Activated CD8-positive, alpha-beta memory T cell treated with anti-CD3 and anti-CD28 coated beads, Interleukin-2, amount 10 ng/mL, durations not matched to agents 7 days and 5 days (primary cell): ENCODE measurements at regions not wholly inside any gene's neighbourhood (a gene's known extent, or its start where the extent isn't known, plus 50 kb on each side); places are given as distances from the start of the nearest gene placed in this dataset.

Experiments used
- ATAC-seq: fragments of 150-1000 bp; cut with Tn5 transposase; one replicate; pipeline ENCODE4 v1.10.0; 2021; ENCODE audit warnings: moderate library complexity
- CTCF ChIA-PET: fragments of 350-600 bp; sonication (Branson Sonifier 250); formaldehyde crosslinking; loops from one replicate; lab custom pipeline; 2021; ENCODE audit warnings: antibody characterized with exemption; lab: Charles Lee
- DNase-seq: peaks from one replicate; pipeline ENCODE4 v3.0.0-alpha.2; 2020
- H3K27ac Mint-ChIP-seq: one replicate; pipeline ENCODE4 v1.8.0; 2021; ENCODE audit warnings: mild to moderate bottlenecking, mixed read lengths
- H3K27me3 Mint-ChIP-seq: one replicate; pipeline ENCODE4 v1.8.0; 2021; ENCODE audit warnings: mixed read lengths
- H3K36me3 Mint-ChIP-seq: one replicate; pipeline ENCODE4 v1.8.0; 2021; ENCODE audit warnings: mild to moderate bottlenecking, mixed read lengths
- H3K4me1 Mint-ChIP-seq: one replicate; pipeline ENCODE4 v1.8.0; 2021; ENCODE audit warnings: mixed read lengths
- H3K4me3 Mint-ChIP-seq: one replicate; pipeline ENCODE4 v1.8.0; 2021; ENCODE audit warnings: mild to moderate bottlenecking, moderate library complexity, mixed read lengths
- H3K9me3 Mint-ChIP-seq: one replicate; pipeline ENCODE4 v1.8.0; 2022; ENCODE audit warnings: low read depth, mixed read lengths

DNA sequence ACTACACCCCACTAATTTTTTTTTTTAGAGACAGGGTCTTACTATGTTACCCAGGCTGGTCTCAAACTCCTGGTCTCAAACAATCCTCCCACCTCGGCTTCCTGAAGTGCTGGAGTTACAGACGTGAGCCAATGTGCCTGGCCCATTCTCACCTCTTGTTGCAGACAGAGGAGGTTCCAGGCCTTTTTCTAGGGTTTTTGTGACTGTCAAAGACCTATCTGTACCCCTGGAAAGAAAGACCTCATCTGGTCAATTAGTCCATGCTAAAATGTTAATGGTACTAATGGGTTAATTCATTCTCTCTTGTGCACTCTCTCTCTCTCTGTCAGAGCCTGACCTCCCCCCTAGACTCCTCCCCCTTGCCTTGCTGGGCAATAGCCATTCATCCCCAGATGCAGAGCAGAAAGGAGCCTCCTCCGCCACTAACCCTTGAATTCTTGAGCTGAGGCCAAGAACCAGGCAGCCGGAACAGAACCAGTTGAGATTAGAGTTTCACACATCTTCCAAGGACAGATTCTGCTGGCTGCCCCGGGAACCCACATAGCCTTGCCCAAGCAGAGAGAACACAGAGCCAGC is 209.7 kb downstream of the SKIDA1 start:
- Mint-ChIP-seq H3K27me3 (no peaks in the 10 kb centered on the region), H3K27ac (no peak overlapping the region), H3K9me3 (no peaks in the 10 kb centered on the region), H3K4me1 (no peaks in the 10 kb centered on the region), H3K36me3 (no peaks in the 10 kb centered on the region), H3K4me3 (no peak overlapping the region)
- CTCF ChIA-PET, result no interaction called here
- no peak for ATAC-seq
- DNase-seq, result no peak

DNA sequence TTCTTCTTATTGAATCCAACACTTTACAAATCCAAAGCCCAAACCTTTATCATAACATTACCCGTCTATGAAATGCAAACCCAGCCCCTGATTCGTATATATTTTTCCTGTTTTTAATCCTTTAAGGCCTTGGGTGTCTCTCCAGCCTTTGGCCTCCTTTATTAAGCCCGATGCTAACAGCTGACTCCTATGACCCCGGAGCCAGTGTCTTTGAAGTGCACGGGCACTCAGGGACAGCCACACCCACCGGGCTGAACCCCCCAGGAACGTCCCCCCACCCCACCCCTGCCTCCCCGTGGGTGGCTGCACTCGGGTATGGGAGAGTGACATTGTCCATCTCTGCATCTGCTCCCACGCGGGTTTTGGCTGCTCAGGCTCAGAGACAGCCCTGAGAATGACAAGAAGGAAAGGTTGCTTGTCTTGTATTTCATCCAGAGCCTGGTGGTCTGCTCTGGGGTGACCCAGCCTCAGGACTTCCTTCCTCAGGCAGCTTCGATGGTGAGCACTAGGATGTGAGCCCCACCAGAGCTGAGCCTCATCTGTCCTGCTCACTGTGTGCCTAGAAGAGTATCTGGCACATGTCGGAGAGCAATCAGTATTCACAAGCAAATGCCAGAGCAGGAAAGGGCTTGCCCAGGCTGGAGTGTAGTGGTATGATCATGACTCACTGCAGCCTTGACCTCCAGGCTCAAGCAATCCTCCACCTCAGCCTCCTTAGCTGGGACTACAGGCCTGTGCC is 210.4 kb downstream of the SKIDA1 start:
- Mint-ChIP-seq H3K36me3 (no peaks in the 10 kb centered on the region), H3K4me1 (no peaks in the 10 kb centered on the region), H3K4me3 (no peak overlapping the region), H3K9me3 (no peaks in the 10 kb centered on the region), H3K27me3 (no peaks in the 10 kb centered on the region), H3K27ac (no peak overlapping the region)
- CTCF ChIA-PET, result no interaction called here
- ATAC-seq, result no peak
- no peak for DNase-seq

DNA sequence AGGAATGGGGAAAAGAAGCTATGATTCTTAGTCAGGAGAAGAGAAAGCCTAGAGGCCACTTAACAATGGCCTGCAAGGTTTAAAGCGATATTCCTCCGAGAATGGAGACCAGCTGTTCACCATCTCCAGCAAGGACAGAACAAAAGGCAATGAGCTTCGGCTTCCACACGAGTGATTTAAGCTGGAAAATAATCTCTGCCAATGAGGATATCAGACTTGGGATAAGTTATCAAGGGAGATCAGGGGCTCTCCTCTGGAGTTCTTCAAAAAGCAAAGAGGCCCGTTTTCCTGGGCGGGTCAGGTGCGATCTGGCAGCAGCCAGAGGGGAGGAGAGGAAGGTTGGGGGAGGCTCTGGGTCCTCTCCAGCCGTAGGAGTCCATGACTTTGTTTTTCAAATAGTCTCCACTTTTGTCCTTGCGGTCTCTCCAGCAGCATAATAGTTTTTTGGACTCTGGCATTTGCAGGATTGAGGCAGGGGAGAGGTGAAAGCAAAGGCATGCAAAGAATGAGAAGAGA is 211.3 kb downstream of the SKIDA1 start:
- CTCF ChIA-PET, result no interaction called here
- Mint-ChIP-seq H3K27ac (no peak overlapping the region), H3K27me3 (no peaks in the 10 kb centered on the region), H3K4me1 (no peaks in the 10 kb centered on the region), H3K9me3 (no peaks in the 10 kb centered on the region), H3K36me3 (no peaks in the 10 kb centered on the region), H3K4me3 (no peak overlapping the region)
- ATAC-seq (no peak), DNase-seq (no peak)

GRCh38 chr10:21313691-21314090 is 211.8 kb downstream of the SKIDA1 start:
- DNase-seq (no peak), ATAC-seq (no peak)
- Mint-ChIP-seq H3K36me3 (no peaks in the 10 kb centered on the region), H3K27me3 (no peaks in the 10 kb centered on the region), H3K4me1 (no peaks in the 10 kb centered on the region), H3K27ac (no peak overlapping the region), H3K4me3 (no peak overlapping the region), H3K9me3 (no peaks in the 10 kb centered on the region)
- CTCF ChIA-PET, result no interaction called here

GRCh38 chr10:21311426-21311825 is 214.1 kb downstream of the SKIDA1 start:
- no peaks in the 10 kb centered on the region for H3K27me3 Mint-ChIP-seq
- H3K9me3 Mint-ChIP-seq, result no peaks in the 10 kb centered on the region
- CTCF ChIA-PET, result no interaction called here
- ATAC-seq (no peak), DNase-seq (no peak)
- no peaks in the 10 kb centered on the region for H3K4me1 Mint-ChIP-seq
- H3K36me3 Mint-ChIP-seq, result no peaks in the 10 kb centered on the region
- H3K27ac Mint-ChIP-seq, result no peak overlapping the region
- H3K4me3 Mint-ChIP-seq, result no peak overlapping the region

DNA sequence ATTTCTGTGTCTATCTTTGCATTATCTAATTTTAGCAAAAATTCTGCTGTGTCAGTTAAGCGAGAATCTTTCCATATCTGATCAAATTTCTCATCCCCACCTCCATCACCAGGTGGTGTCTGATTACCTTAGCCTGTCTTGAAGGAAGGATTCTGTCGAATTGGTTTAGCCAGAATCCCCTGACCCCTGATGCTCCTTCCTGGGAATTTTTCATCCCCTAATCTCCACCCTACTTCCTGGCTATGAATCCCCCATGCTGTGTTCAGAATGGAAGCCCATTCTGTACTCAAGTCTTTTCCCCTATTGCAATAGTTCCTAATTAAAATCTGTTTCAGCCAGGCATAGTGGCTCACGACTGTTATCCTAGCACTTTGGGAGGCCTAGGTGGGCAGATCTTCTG is 216.1 kb downstream of the SKIDA1 start:
- no peak for DNase-seq
- H3K4me1 Mint-ChIP-seq, result no peaks in the 10 kb centered on the region
- H3K27me3 Mint-ChIP-seq, result no peaks in the 10 kb centered on the region
- no peak overlapping the region for H3K27ac Mint-ChIP-seq
- no peaks in the 10 kb centered on the region for H3K36me3 Mint-ChIP-seq
- no peaks in the 10 kb centered on the region for H3K9me3 Mint-ChIP-seq
- ATAC-seq, result no peak
- CTCF ChIA-PET, result no interaction called here
- H3K4me3 Mint-ChIP-seq, result no peak overlapping the region

DNA sequence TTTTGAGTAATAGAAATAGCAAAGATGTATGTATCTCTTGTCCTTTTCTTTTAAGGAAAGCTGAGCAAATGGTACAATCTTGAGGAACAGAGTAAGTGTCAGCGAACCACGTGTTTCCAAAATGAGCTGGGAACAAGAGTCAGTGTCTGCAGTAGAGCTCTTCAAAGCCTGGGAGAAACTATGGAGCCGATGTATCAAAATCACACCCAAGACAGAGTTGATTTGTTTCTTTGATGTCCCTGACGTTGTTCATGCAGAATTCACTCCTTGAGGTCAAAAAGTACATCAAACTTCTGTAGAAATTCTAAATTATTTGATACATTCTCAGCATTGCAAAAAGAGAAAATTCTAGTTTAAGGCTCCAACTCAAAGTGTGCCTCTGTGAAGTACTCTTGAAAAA is 216.5 kb downstream of the SKIDA1 start:
- no peak for DNase-seq

GRCh38 chr10:21308018-21308417 is 217.5 kb downstream of the SKIDA1 start:
- CTCF ChIA-PET, result no interaction called here

More for the DNA sequence above, 216.5 kb downstream of the SKIDA1 start:
- Mint-ChIP-seq H3K4me1 (no peaks in the 10 kb centered on the region), H3K27me3 (no peaks in the 10 kb centered on the region), H3K4me3 (no peak overlapping the region), H3K36me3 (no peaks in the 10 kb centered on the region), H3K27ac (no peak overlapping the region), H3K9me3 (no peaks in the 10 kb centered on the region)
- ATAC-seq, result no peak
- CTCF ChIA-PET, result no interaction called here

DNA sequence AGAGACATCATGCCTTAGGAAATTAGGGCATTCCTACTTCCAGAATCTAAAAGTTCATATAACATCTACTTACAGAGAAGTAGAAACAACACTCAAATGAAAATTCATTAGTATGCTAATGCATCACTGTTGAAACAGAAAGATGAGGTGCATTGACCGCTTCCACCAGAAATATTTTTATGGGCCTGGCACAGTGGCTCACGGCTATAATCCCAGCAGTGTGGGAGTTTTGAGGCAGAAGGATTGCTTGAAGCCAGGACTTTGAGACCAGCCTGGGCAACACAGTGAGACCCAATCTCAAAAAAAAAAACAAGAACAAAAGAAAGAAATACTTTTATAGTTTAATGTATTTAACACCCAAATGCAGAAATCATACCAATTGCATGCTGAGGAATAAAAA is 220.9 kb downstream of the SKIDA1 start:
- H3K27ac Mint-ChIP-seq, result no peak overlapping the region
- no peak for ATAC-seq
- CTCF ChIA-PET, result no interaction called here

More at GRCh38 chr10:21308018-21308417, 217.5 kb downstream of the SKIDA1 start:
- DNase-seq (no peak), ATAC-seq (no peak)
- Mint-ChIP-seq H3K4me1 (no peaks in the 10 kb centered on the region), H3K4me3 (no peak overlapping the region), H3K36me3 (no peaks in the 10 kb centered on the region), H3K9me3 (no peaks in the 10 kb centered on the region), H3K27me3 (no peaks in the 10 kb centered on the region), H3K27ac (no peak overlapping the region)

GRCh38 chr10:21304198-21304597 is 221.3 kb downstream of the SKIDA1 start:
- no peaks in the 10 kb centered on the region for H3K4me1 Mint-ChIP-seq

More for the DNA sequence above, 220.9 kb downstream of the SKIDA1 start:
- no peaks in the 10 kb centered on the region for H3K36me3 Mint-ChIP-seq
- no peaks in the 10 kb centered on the region for H3K9me3 Mint-ChIP-seq
- H3K27me3 Mint-ChIP-seq, result no peaks in the 10 kb centered on the region
- H3K4me3 Mint-ChIP-seq, result no peak overlapping the region
- DNase-seq, result no peak
- no peaks in the 10 kb centered on the region for H3K4me1 Mint-ChIP-seq

DNA sequence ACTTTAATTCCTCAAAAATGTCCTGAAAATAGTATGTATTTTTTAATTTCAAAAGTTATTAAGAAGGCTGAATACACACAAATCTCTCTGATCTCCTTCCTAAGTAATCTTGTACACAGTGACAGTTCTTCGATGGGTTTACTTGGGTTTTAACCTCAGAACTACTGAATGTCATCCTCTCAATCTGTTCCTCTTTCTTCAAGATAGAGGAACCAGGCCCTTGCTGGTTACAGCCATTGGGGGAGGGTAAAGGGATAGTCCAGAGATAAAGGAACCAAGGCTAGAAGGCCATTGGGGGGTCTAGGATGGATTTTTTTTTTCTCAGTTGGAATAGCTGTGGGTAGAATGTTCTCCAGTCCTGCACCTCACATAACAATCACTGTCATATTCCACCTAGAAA is 224.9 kb downstream of the SKIDA1 start:
- DNase-seq, result no peak
- Mint-ChIP-seq H3K27me3 (no peaks in the 10 kb centered on the region), H3K4me1 (no peaks in the 10 kb centered on the region), H3K27ac (no peak overlapping the region), H3K4me3 (no peak overlapping the region), H3K36me3 (no peaks in the 10 kb centered on the region), H3K9me3 (no peaks in the 10 kb centered on the region)
- CTCF ChIA-PET, result no interaction called here
- no peak for ATAC-seq

More at GRCh38 chr10:21304198-21304597, 221.3 kb downstream of the SKIDA1 start:
- no peak for DNase-seq
- H3K4me3 Mint-ChIP-seq, result no peak overlapping the region
- no peak for ATAC-seq
- no peaks in the 10 kb centered on the region for H3K27me3 Mint-ChIP-seq
- CTCF ChIA-PET, result no interaction called here
- H3K27ac Mint-ChIP-seq, result no peak overlapping the region
- no peaks in the 10 kb centered on the region for H3K9me3 Mint-ChIP-seq
- no peaks in the 10 kb centered on the region for H3K36me3 Mint-ChIP-seq

DNA sequence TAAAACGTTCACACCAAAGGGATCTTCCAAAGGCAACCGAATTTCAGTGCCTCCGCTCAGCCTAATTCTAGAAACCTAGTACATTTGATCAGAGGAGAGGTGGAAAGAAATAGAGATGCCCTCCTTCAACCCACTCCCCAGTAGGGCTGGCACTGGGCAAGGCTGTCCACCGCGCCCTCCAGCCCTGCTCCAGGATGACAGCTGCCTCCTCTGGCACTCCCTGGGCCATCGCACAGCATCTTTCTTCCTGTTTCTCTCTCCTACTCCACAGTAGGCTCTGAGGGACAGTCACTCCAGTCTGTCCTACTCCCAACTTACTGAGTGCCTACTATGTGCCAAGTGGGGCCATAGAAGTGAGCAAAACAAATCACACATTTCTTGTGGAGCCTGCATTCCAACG is 226.2 kb downstream of the SKIDA1 start:
- no peak overlapping the region for H3K27ac Mint-ChIP-seq
- no peaks in the 10 kb centered on the region for H3K4me1 Mint-ChIP-seq
- no peaks in the 10 kb centered on the region for H3K36me3 Mint-ChIP-seq
- no peak for ATAC-seq
- no peak for DNase-seq
- H3K9me3 Mint-ChIP-seq, result no peaks in the 10 kb centered on the region
- no peak overlapping the region for H3K4me3 Mint-ChIP-seq
- H3K27me3 Mint-ChIP-seq, result peaks cover 1% of the 10 kb centered on the region
- CTCF ChIA-PET, result no interaction called here

DNA sequence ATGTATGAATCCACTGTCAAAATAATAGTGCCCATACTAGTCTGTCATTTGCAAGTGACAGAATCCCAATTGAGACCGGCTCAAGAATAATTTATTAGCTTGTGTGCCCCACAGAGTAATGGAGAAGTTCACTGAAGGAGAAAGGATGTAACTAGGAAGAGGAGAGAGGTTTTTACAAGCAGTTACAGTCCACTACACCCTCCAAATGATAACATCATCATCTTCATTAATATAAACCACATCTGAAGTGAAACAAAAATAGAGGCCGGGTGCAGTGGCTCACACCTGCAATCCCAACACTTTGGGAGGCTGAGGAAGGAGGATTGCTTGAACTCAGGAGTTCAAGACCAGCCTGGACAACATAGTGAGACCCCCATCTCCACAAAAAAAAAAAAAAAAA is 226.8 kb downstream of the SKIDA1 start:
- Mint-ChIP-seq H3K4me1 (no peaks in the 10 kb centered on the region), H3K36me3 (no peaks in the 10 kb centered on the region), H3K27ac (no peak overlapping the region), H3K9me3 (no peaks in the 10 kb centered on the region), H3K27me3 (peaks cover 7% of the 10 kb centered on the region), H3K4me3 (no peak overlapping the region)
- no peak for DNase-seq
- CTCF ChIA-PET, result no interaction called here
- no peak for ATAC-seq
